SK-N-SH (cell line): ENCODE measurements at regions not wholly inside any gene's neighbourhood (a gene's known extent, or its start where the extent isn't known, plus 50 kb on each side); places are given as distances from the start of the nearest gene placed in this dataset.

ENCODE experiments used
- EP300 ChIP-seq, 2 experiments: IDR thresholded peaks; 2 replicates each; pipeline versions ENCODE4 v1.4.0 to v1.6.1; 2012; ENCODE audit warnings: borderline replicate concordance in 1 of 2, low read depth in 1 of 2, low read length in 1 of 2
- JUND ChIP-seq: IDR thresholded peaks from 2 replicates; pipeline ENCODE4 v1.4.0; 2012
- POLR2AphosphoS5 ChIP-seq: IDR thresholded peaks from 2 replicates; pipeline ENCODE4 v1.6.1; 2012; ENCODE audit warnings: low read depth, low read length
- RFX5 ChIP-seq: IDR thresholded peaks from 2 replicates; pipeline ENCODE4 v1.6.1; 2012; ENCODE audit warnings: mild to moderate bottlenecking, improper control_type of control experiment, low read length
- SIN3A ChIP-seq: IDR thresholded peaks from 2 replicates; pipeline ENCODE4 v1.6.1; 2012; ENCODE audit warnings: low read depth, mild to moderate bottlenecking, low read length, moderate library complexity, borderline replicate concordance
- TAF1 ChIP-seq: IDR thresholded peaks from 2 replicates; pipeline ENCODE4 v1.6.1; 2012; ENCODE audit warnings: low read depth, mild to moderate bottlenecking, low read length, moderate library complexity, borderline replicate concordance
- TF ChIP-seq, protein P1 (sequence below): fragments of 200-600 bp; sonication (generic); IDR thresholded peaks from 2 replicates; pipeline ENCODE4 v1.6.1; 2017; ENCODE audit warnings: antibody characterized with exemption, mild to moderate bottlenecking, moderate library complexity
- TF ChIP-seq, protein P2 (sequence below): fragments of 150-350 bp; IDR thresholded peaks from 2 replicates; pipeline ENCODE4 v1.6.1; 2017; ENCODE audit warnings: antibody characterized with exemption, low read length, low read depth, borderline replicate concordance

DNA sequence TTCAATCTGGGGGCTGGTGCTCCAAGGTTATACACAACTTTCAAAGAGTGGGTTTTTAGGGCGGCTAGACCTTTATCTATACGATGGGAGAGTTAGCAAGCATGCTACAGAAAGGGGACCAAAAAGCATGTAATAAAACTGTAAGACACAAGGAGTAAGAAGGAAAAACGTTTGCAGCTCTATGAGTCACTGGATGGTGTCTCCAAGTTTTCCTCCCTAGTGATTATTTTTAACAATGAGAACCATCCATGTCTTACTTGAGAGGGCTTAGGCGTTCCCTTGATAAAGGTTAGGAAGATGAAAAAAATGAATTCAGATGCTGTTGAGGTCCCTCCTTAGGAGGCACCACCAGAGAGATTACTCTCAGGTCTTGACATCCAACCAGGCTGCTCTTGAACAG is 75.9 kb downstream of the HRH4 start:
- TF ChIP-seq, protein P1, sequence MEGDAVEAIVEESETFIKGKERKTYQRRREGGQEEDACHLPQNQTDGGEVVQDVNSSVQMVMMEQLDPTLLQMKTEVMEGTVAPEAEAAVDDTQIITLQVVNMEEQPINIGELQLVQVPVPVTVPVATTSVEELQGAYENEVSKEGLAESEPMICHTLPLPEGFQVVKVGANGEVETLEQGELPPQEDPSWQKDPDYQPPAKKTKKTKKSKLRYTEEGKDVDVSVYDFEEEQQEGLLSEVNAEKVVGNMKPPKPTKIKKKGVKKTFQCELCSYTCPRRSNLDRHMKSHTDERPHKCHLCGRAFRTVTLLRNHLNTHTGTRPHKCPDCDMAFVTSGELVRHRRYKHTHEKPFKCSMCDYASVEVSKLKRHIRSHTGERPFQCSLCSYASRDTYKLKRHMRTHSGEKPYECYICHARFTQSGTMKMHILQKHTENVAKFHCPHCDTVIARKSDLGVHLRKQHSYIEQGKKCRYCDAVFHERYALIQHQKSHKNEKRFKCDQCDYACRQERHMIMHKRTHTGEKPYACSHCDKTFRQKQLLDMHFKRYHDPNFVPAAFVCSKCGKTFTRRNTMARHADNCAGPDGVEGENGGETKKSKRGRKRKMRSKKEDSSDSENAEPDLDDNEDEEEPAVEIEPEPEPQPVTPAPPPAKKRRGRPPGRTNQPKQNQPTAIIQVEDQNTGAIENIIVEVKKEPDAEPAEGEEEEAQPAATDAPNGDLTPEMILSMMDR = no peak
- TF ChIP-seq SIN3A (no peak), EP300 (IDR thresholded peaks at IDR 0.05; ENCODE audit: borderline replicate concordance in 1 of 2, low read depth in 1 of 2, low read length in 1 of 2) (no peak), JUND (no peak), RFX5 (no peak), POLR2AphosphoS5 (no peak), TAF1 (no peak)
- TF ChIP-seq, protein P2, sequence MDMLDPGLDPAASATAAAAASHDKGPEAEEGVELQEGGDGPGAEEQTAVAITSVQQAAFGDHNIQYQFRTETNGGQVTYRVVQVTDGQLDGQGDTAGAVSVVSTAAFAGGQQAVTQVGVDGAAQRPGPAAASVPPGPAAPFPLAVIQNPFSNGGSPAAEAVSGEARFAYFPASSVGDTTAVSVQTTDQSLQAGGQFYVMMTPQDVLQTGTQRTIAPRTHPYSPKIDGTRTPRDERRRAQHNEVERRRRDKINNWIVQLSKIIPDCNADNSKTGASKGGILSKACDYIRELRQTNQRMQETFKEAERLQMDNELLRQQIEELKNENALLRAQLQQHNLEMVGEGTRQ = no peak
